DOHH2 (cell line): ENCODE measurements at regions not wholly inside any gene's neighbourhood (a gene's known extent, or its start where the extent isn't known, plus 50 kb on each side); places are given as distances from the start of the nearest gene placed in this dataset.

Experiments used
- H3F3A ChIP-seq: fragments of 200-600 bp; sonication (generic), shearing (Covaris generic); 2 replicates; pipeline ENCODE4 v1.6.0; 2016; ENCODE audit warnings: antibody characterized with exemption, mild to moderate bottlenecking; ENCODE audit not compliant: control insufficient read depth, insufficient read depth
- H3K27ac ChIP-seq: fragments of 200-600 bp; sonication (generic); 2 replicates; pipeline ENCODE4 v1.5.1; 2014; ENCODE audit warnings: low read depth, mild to moderate bottlenecking, low read length, moderate library complexity
- H3K27me3 ChIP-seq: fragments of 200-600 bp; sonication (generic); 2 replicates; pipeline ENCODE4 v1.6.1; 2014; ENCODE audit warnings: mild to moderate bottlenecking, low read length, mixed read lengths; ENCODE audit not compliant: control insufficient read depth
- H3K36me3 ChIP-seq: fragments of 200-600 bp; sonication (generic); 2 replicates; pipeline ENCODE4 v1.6.1; 2014; ENCODE audit warnings: mild to moderate bottlenecking, low read length, moderate library complexity, mixed read lengths; ENCODE audit not compliant: control insufficient read depth
- H3K4me1 ChIP-seq: fragments of 200-600 bp; sonication (generic); 2 replicates; pipeline ENCODE4 v1.6.1; 2014; ENCODE audit warnings: mild to moderate bottlenecking, low read length, mixed read lengths; ENCODE audit not compliant: control insufficient read depth
- H3K4me2 ChIP-seq: fragments of 200-600 bp; sonication (generic); 2 replicates; pipeline ENCODE4 v1.6.0; 2014; ENCODE audit warnings: mild to moderate bottlenecking, low read length, moderate library complexity
- H3K4me3 ChIP-seq: fragments of 200-600 bp; sonication (generic); 2 replicates; pipeline ENCODE4 v1.5.1; 2014; ENCODE audit warnings: mild to moderate bottlenecking, low read length, mixed read lengths
- H3K79me2 ChIP-seq: fragments of 200-600 bp; sonication (generic); 2 replicates; pipeline ENCODE4 v1.6.1; 2014; ENCODE audit warnings: mild to moderate bottlenecking, low read length, mixed read lengths; ENCODE audit not compliant: control insufficient read depth
- H3K9me2 ChIP-seq: fragments of 200-600 bp; sonication (generic); replicated peaks from 2 replicates; pipeline ENCODE4 v1.6.1; 2014; ENCODE audit warnings: mild to moderate bottlenecking, low read length, mixed read lengths; ENCODE audit not compliant: control insufficient read depth
- H3K9me3 ChIP-seq: fragments of 200-600 bp; sonication (generic); 2 replicates; pipeline ENCODE4 v1.6.1; 2014; ENCODE audit warnings: antibody characterized with exemption, low read length, mixed read lengths; ENCODE audit not compliant: control insufficient read depth, insufficient read depth
- H4K20me1 ChIP-seq: fragments of 200-600 bp; sonication (generic); 2 replicates; pipeline ENCODE4 v1.6.0; 2014; ENCODE audit warnings: low read depth, mild to moderate bottlenecking, antibody characterized with exemption, low read length, moderate library complexity; ENCODE audit not compliant: control insufficient read depth, insufficient read depth
- EZH2phosphoT487 ChIP-seq: fragments of 200-600 bp; sonication (generic); IDR thresholded peaks from 2 replicates; pipeline ENCODE4 v1.6.1; 2017; ENCODE audit warnings: borderline replicate concordance, mild to moderate bottlenecking, antibody characterized with exemption, low read length, moderate library complexity, mixed read lengths
- TF ChIP-seq, protein P1 (sequence below): fragments of 200-600 bp; sonication (generic); IDR thresholded peaks from one replicate; pipeline ENCODE4 v1.5.1; 2014; ENCODE audit warnings: antibody characterized with exemption, mild to moderate bottlenecking, low read depth, low read length; ENCODE audit not compliant: poor library complexity, severe bottlenecking

DNA sequence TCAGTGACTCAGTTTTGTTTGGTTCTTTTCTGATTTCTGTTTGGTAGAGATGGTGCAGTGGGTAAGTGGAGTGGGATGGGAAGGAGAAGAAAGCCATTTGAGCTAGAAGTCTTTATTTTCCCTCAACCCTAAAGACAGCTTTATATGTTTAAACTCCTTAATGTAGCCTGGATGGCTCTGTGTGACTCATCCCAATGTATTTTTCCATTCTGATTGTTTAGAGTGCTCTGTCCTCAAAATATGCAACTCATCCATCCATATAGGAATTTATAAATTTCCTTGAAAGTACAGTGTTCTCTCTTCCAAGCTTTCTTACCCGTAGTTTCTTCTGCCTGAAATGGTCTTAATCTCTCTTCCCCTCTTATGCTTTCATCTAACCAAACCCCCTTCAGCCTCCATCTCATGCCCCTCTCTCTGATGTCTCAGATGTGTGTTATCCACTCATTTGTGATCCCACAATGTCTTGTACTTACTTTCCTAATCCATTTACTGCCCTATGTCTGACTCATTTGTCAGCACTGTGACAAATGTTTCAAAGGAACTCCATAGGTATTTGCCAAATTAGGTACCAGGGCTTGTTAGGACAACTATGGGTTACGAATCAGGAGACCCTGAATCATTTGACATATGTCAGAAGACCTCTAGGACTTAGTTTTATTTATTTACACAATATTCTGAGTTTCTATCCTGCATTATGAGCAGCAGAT lies 217.5 kb upstream of the SGCD start:
- no peaks in the 10 kb centered on the region for H4K20me1 ChIP-seq
- H3K4me2 ChIP-seq: no peak overlapping the region
- no peaks in the 10 kb centered on the region for H3K9me2 ChIP-seq
- no peaks in the 10 kb centered on the region; the same call in 1 of the 2 replicates for H3K27me3 ChIP-seq
- H3K9me3 ChIP-seq: no peaks in the 10 kb centered on the region
- TF ChIP-seq, protein P1, sequence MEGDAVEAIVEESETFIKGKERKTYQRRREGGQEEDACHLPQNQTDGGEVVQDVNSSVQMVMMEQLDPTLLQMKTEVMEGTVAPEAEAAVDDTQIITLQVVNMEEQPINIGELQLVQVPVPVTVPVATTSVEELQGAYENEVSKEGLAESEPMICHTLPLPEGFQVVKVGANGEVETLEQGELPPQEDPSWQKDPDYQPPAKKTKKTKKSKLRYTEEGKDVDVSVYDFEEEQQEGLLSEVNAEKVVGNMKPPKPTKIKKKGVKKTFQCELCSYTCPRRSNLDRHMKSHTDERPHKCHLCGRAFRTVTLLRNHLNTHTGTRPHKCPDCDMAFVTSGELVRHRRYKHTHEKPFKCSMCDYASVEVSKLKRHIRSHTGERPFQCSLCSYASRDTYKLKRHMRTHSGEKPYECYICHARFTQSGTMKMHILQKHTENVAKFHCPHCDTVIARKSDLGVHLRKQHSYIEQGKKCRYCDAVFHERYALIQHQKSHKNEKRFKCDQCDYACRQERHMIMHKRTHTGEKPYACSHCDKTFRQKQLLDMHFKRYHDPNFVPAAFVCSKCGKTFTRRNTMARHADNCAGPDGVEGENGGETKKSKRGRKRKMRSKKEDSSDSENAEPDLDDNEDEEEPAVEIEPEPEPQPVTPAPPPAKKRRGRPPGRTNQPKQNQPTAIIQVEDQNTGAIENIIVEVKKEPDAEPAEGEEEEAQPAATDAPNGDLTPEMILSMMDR: no peak
- TF ChIP-seq EZH2phosphoT487: no peak
- H3F3A ChIP-seq: no peaks in the 10 kb centered on the region
- H3K4me1 ChIP-seq: no peaks in the 10 kb centered on the region
- no peak overlapping the region for H3K27ac ChIP-seq
- H3K4me3 ChIP-seq: no peak overlapping the region
- no peaks in the 10 kb centered on the region for H3K79me2 ChIP-seq
- H3K36me3 ChIP-seq: no peaks in the 10 kb centered on the region

DNA sequence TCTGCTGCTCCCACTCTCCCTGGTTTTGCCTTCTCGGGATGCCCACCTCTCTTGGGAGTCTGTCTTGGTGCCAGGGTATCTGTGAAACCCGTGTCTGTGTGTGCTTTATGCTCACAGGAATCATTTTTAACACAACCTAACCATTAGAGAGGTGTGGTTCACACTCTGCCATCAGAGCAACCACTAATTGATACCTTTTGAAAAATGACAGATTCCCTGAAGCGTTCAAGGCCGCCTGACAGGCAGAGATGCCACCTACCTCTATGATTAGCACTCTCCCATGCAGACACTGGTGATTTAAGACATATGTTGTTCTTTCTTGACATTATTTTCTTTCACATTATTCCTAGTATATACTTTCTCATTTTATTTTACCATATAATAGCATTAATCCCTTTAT lies 207.3 kb upstream of the SGCD start:
- H3K27me3 ChIP-seq: no peaks in the 10 kb centered on the region
- H3K27ac ChIP-seq: no peak overlapping the region
- TF ChIP-seq, protein P1: no peak
- TF ChIP-seq EZH2phosphoT487: no peak
- no peaks in the 10 kb centered on the region for H3K9me2 ChIP-seq
- no peaks in the 10 kb centered on the region for H3K4me1 ChIP-seq
- H3K4me2 ChIP-seq: no peak overlapping the region
- no peaks in the 10 kb centered on the region for H3K36me3 ChIP-seq
- H3K79me2 ChIP-seq: no peaks in the 10 kb centered on the region
- H3K4me3 ChIP-seq: no peak overlapping the region
- H3F3A ChIP-seq: no peaks in the 10 kb centered on the region
- H4K20me1 ChIP-seq: no peaks in the 10 kb centered on the region
- H3K9me3 ChIP-seq: no peaks in the 10 kb centered on the region

DNA sequence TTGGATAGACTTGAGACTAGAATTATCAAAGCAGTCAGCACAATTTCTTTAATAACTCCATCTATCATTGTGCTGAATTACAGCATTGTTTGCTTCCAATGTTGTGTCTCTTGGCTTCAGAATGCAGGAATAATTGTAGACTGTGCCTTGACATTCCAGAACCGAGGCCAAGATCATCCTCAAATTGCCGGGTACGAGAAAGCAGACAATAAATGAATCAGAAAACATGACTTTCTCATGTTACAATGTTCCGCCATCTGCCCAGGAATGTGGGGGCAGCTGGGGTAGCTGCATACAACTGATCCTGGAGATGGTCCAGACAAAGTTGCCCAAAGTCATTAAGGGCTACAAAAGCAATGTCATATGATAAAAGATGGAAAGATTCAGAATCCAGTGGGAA lies 206.2 kb upstream of the SGCD start:
- H3K9me3 ChIP-seq: no peaks in the 10 kb centered on the region
- no peaks in the 10 kb centered on the region for H3K9me2 ChIP-seq
- H3K27me3 ChIP-seq: no peaks in the 10 kb centered on the region
- H3F3A ChIP-seq: no peaks in the 10 kb centered on the region
- no peaks in the 10 kb centered on the region for H3K79me2 ChIP-seq
- H3K4me2 ChIP-seq: no peak overlapping the region
- H4K20me1 ChIP-seq: no peaks in the 10 kb centered on the region
- TF ChIP-seq, protein P1: no peak
- TF ChIP-seq EZH2phosphoT487: no peak
- no peaks in the 10 kb centered on the region for H3K36me3 ChIP-seq
- H3K27ac ChIP-seq: no peak overlapping the region
- no peak overlapping the region for H3K4me3 ChIP-seq
- no peaks in the 10 kb centered on the region for H3K4me1 ChIP-seq
